ENCODE measurements at regions not wholly inside any gene's neighbourhood (a gene's known extent, or its start where the extent isn't known, plus 50 kb on each side); places are given as distances from the start of the nearest gene placed in this dataset.

GRCh38 chr2:187129868-187130267 lies 280.9 kb upstream of the ZSWIM2 start:
- DNase-seq, result no peak

GRCh38 chr2:187129306-187129705 lies 280.3 kb upstream of the ZSWIM2 start:
- no peak for DNase-seq

GRCh38 chr2:187126247-187127005 lies 277.5 kb upstream of the ZSWIM2 start:
- DNase-seq, result no peak

GRCh38 chr2:187125318-187125717 lies 276.3 kb upstream of the ZSWIM2 start:
- no peak for DNase-seq

GRCh38 chr2:187124529-187124928 lies 275.6 kb upstream of the ZSWIM2 start:
- no peak for DNase-seq

GRCh38 chr2:187118331-187119099 lies 269.5 kb upstream of the ZSWIM2 start:
- no peak for DNase-seq

GRCh38 chr2:187117483-187117882 lies 268.5 kb upstream of the ZSWIM2 start:
- no peak for DNase-seq

- DNase-seq, result no peak
Observed at GRCh38 chr2:187115627-187116026, 266.7 kb upstream of the ZSWIM2 start.

GRCh38 chr2:187107001-187107400 lies 258.0 kb upstream of the ZSWIM2 start:
- DNase-seq, result no peak

- no peak for DNase-seq
Observed at GRCh38 chr2:187105218-187105617, 256.2 kb upstream of the ZSWIM2 start.

- DNase-seq, result peak; percentile 6
Observed at GRCh38 chr2:187102381-187102780, 253.4 kb upstream of the ZSWIM2 start.

GRCh38 chr2:187098154-187098553 lies 249.2 kb upstream of the ZSWIM2 start:
- no peak for DNase-seq

- no peak for DNase-seq
Observed at GRCh38 chr2:187093771-187094412, 244.9 kb upstream of the ZSWIM2 start.

GRCh38 chr2:187091664-187092063 lies 242.7 kb upstream of the ZSWIM2 start:
- peak; percentile 20 for DNase-seq

- DNase-seq, result no peak
Observed at GRCh38 chr2:187084524-187084923, 235.6 kb upstream of the ZSWIM2 start.

GRCh38 chr2:187081461-187081860 lies 232.5 kb upstream of the ZSWIM2 start:
- DNase-seq, result no peak

- peak; percentile 38 for DNase-seq
Observed at GRCh38 chr2:187079901-187080300, 230.9 kb upstream of the ZSWIM2 start.

- peak; percentile 7 for DNase-seq
Observed at GRCh38 chr2:187078297-187078696, 229.3 kb upstream of the ZSWIM2 start.

- DNase-seq, result no peak
Observed at GRCh38 chr2:187075671-187076070, 226.7 kb upstream of the ZSWIM2 start.

- DNase-seq, result no peak
Observed at GRCh38 chr2:187075199-187075635, 226.2 kb upstream of the ZSWIM2 start.

GRCh38 chr2:187058198-187058597 lies 209.2 kb upstream of the ZSWIM2 start:
- no peak for DNase-seq

GRCh38 chr2:187057466-187057865 lies 208.5 kb upstream of the ZSWIM2 start:
- DNase-seq, result no peak

GRCh38 chr2:187056416-187057334 lies 207.7 kb upstream of the ZSWIM2 start:
- DNase-seq, result no peak

Measured in fibroblast of upper back skin (primary cell).